ENCODE measurements at regions not wholly inside any gene's neighbourhood (a gene's known extent, or its start where the extent isn't known, plus 50 kb on each side); places are given as distances from the start of the nearest gene placed in this dataset.

DNA sequence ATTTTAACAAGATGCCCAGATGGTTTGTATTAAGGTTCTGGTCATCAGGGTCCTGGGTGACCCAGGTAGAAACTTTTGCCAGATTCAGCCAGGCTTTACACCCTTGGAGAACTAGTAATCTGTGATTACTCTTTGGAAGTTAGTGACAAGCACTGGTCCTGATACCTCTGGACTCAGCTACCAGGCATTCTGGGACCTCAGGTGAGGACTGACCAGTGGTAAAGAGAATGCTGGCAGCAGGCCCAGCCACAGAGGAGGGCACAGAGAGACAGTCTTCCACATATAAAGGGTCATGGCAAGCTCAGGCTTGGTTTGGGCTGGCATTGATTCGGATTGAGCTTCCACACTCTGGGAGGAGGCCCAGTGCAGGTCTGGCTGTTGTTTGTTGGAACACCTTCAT lies 112.0 kb upstream of the CHST15 start:
- ChIA-PET POLR2A (no interaction called here), CTCF (interaction anchor here (0.6 to 1.0 kb wide), 3 partner anchors 11 to 1073 kb away, joined by 3 to 7 read pairs (median 3); no protein-coding TSS in a partner anchor)
- Histone ChIP-seq H3K9me3 (ENCODE audit: control insufficient read depth, insufficient read depth, low read depth, low read length) (no peaks in the 10 kb centered on the region), H3K27ac (ENCODE audit: extremely low read depth, low read depth, low read length) (no peak overlapping the region), H3K36me3 (ENCODE audit: control insufficient read depth in 2 of 2, insufficient read depth in 1 of 2, low read length in 2 of 2) (no peaks in the 10 kb centered on the region), H3K4me3 (ENCODE audit: low read depth, low read length) (no peak overlapping the region), H3K4me1 (ENCODE audit: control insufficient read depth, insufficient read depth, low read length) (no peaks in the 10 kb centered on the region)
- TF ChIP-seq ZBTB49 (tag by site-specific recombination; IDR thresholded peaks at IDR 0.05; ENCODE audit: low read depth) (no peak), GFI1B (tag by site-specific recombination; IDR thresholded peaks at IDR 0.05) (no peak), ZNF514 (tag by site-specific recombination; IDR thresholded peaks at IDR 0.05) (no peak), ZFP3 (tag by site-specific recombination; IDR thresholded peaks at IDR 0.05; ENCODE audit: low read depth) (no peak), ZNF23 (tag by site-specific recombination; IDR thresholded peaks at IDR 0.05; ENCODE audit: borderline replicate concordance) (no peak), SP3 (tag by site-specific recombination; IDR thresholded peaks at IDR 0.05) (no peak), ZEB2 (tag by site-specific recombination; IDR thresholded peaks at IDR 0.05) (no peak), AEBP2 (tag by site-specific recombination; IDR thresholded peaks at IDR 0.05; ENCODE audit: borderline replicate concordance) (no peak), PATZ1 (tag by site-specific recombination; IDR thresholded peaks at IDR 0.05) (no peak), ZNF10 (tag by site-specific recombination; IDR thresholded peaks at IDR 0.05) (no peak), BCL11A (tag by site-specific recombination; IDR thresholded peaks at IDR 0.05; ENCODE audit: low read depth) (no peak), ZNF146 (tag by site-specific recombination; IDR thresholded peaks at IDR 0.05) (no peak), PBX3 (CRISPR knock-in tag; IDR thresholded peaks at IDR 0.05) (no peak), ZBTB8A (tag by site-specific recombination; IDR thresholded peaks at IDR 0.05) (no peak), ZNF677 (tag by site-specific recombination; IDR thresholded peaks at IDR 0.05) (no peak), ZNF777 (tag by site-specific recombination; IDR thresholded peaks at IDR 0.05; ENCODE audit: borderline replicate concordance) (no peak)
- TF ChIP-seq, protein P1, sequence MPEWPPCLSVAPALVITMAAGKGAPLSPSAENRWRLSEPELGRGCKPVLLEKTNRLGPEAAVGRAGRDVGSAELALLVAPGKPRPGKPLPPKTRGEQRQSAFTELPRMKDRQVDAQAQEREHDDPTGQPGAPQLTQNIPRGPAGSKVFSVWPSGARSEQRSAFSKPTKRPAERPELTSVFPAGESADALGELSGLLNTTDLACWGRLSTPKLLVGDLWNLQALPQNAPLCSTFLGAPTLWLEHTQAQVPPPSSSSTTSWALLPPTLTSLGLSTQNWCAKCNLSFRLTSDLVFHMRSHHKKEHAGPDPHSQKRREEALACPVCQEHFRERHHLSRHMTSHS (tag by site-specific recombination; IDR thresholded peaks at IDR 0.05): no peak
- TF ChIP-seq, protein P2, sequence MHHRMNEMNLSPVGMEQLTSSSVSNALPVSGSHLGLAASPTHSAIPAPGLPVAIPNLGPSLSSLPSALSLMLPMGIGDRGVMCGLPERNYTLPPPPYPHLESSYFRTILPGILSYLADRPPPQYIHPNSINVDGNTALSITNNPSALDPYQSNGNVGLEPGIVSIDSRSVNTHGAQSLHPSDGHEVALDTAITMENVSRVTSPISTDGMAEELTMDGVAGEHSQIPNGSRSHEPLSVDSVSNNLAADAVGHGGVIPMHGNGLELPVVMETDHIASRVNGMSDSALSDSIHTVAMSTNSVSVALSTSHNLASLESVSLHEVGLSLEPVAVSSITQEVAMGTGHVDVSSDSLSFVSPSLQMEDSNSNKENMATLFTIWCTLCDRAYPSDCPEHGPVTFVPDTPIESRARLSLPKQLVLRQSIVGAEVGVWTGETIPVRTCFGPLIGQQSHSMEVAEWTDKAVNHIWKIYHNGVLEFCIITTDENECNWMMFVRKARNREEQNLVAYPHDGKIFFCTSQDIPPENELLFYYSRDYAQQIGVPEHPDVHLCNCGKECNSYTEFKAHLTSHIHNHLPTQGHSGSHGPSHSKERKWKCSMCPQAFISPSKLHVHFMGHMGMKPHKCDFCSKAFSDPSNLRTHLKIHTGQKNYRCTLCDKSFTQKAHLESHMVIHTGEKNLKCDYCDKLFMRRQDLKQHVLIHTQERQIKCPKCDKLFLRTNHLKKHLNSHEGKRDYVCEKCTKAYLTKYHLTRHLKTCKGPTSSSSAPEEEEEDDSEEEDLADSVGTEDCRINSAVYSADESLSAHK (tag by site-specific recombination; IDR thresholded peaks at IDR 0.05): no peak

Data from HEK293 (cell line).